ENCODE measurements at regions not wholly inside any gene's neighbourhood (a gene's known extent, or its start where the extent isn't known, plus 50 kb on each side); places are given as distances from the start of the nearest gene placed in this dataset.

- Histone ChIP-seq H3K79me2 (ENCODE audit: control insufficient read depth, insufficient read depth, low read length) (no peaks in the 10 kb centered on the region), H3K9me1 (ENCODE audit: control insufficient read depth, insufficient read depth, low read length) (no peaks in the 10 kb centered on the region), H3K9ac (ENCODE audit: insufficient read depth in 1 of 2, low read depth in 2 of 2, low read length in 2 of 2) (no peak overlapping the region), H2AFZ (ENCODE audit: low read depth, low read length) (no peak overlapping the region), H3K4me2 (ENCODE audit: insufficient read depth, low read length) (no peak overlapping the region), H3K36me3 (ENCODE audit: control insufficient read depth, insufficient read depth, low read length) (no peaks in the 10 kb centered on the region), H3K9me3 (replicated peaks; ENCODE audit: control insufficient read depth, insufficient read depth, low read depth, low read length) (no peaks in the 10 kb centered on the region), H3K4me3 (no peak overlapping the region), H3K27me3 (ENCODE audit: control insufficient read depth in 2 of 2, insufficient read depth in 2 of 2, low read length in 2 of 2) (no peaks in the 10 kb centered on the region), H4K20me1 (replicated peaks; ENCODE audit: control insufficient read depth, insufficient read depth, low read length) (no peaks in the 10 kb centered on the region), H3K27ac (ENCODE audit: extremely low read depth, low read depth, low read length) (no peak overlapping the region), H3K4me1 (replicated peaks in 1 of 2; ENCODE audit: control insufficient read depth in 2 of 2, insufficient read depth in 2 of 2, low read length in 2 of 2) (no peaks in the 10 kb centered on the region)
- in situ Hi-C loops (cut with MboI): no loop called here
- no peak for ATAC-seq
- 0% methylated on average over 1 of the region's 1 CpG for WGBS (ENCODE audit: insufficient coverage, low coverage, missing lambda C conversion rate)
- intact Hi-C loops (cut with micrococcal nuclease): no loop called here
- POLR2A ChIA-PET: no interaction called here
- CTCF ChIA-PET (ENCODE audit: low intra/inter-chr PET ratio): no interaction called here
- no peak for FAIRE-seq
- DNase-seq (ENCODE audit: extremely low read depth in 1 of 4, low spot score in 3 of 4): no peak
- no TSS peak for BruUV-seq (replicated peaks)
- TF ChIP-seq ZNF655 (CRISPR knock-in tag; IDR thresholded peaks at IDR 0.05): no peak
- no peak for TF ChIP-seq SRSF1 (IDR thresholded peaks at IDR 0.05; ENCODE audit: low read depth, low read length)
- no peak for TF ChIP-seq ZBTB33 (CRISPR knock-in tag; IDR thresholded peaks at IDR 0.05)
- no peak for TF ChIP-seq MED1 (CRISPR knock-in tag; IDR thresholded peaks at IDR 0.05; ENCODE audit: borderline replicate concordance)
- TF ChIP-seq TFAM (CRISPR knock-in tag; conservative IDR thresholded peaks at IDR 0.05): no peak
- no peak for TF ChIP-seq ID3 (CRISPR knock-in tag; IDR thresholded peaks at IDR 0.05)
- TF ChIP-seq ID3 (tag; IDR thresholded peaks at IDR 0.05): no peak
- no peak for TF ChIP-seq PCBP1 (IDR thresholded peaks at IDR 0.05; ENCODE audit: low read depth, low read length, poor library complexity, severe bottlenecking)
- no peak for TF ChIP-seq SMARCB1 (IDR thresholded peaks at IDR 0.05; ENCODE audit: insufficient read length, low read depth)
- no peak for TF ChIP-seq NELFE (IDR thresholded peaks at IDR 0.05; ENCODE audit: insufficient read depth, insufficient read length)
- TF ChIP-seq MTA1 (IDR thresholded peaks at IDR 0.05; ENCODE audit: borderline replicate concordance): no peak
- TF ChIP-seq NEUROD1 (IDR thresholded peaks at IDR 0.05; ENCODE audit: borderline replicate concordance, low read depth, low read length, partially characterized antibody): no peak
- TF ChIP-seq ZBTB2 (IDR thresholded peaks at IDR 0.05): no peak
- no peak for TF ChIP-seq ZNF384 (IDR thresholded peaks at IDR 0.05; ENCODE audit: low read depth, low read length)
- no peak for TF ChIP-seq EZH2 (IDR thresholded peaks at IDR 0.05; ENCODE audit: borderline replicate concordance, low read depth, low read length)
- TF ChIP-seq TSC22D4 (tag; IDR thresholded peaks at IDR 0.05): no peak
- TF ChIP-seq CBX1 (IDR thresholded peaks at IDR 0.05; ENCODE audit: low read depth): no peak
- no peak for TF ChIP-seq NCOA4 (IDR thresholded peaks at IDR 0.05; ENCODE audit: partially characterized antibody)
- TF ChIP-seq ZNF197 (CRISPR knock-in tag; IDR thresholded peaks at IDR 0.05; ENCODE audit: low read depth): no peak
- no peak for TF ChIP-seq TEAD1 (CRISPR knock-in tag; IDR thresholded peaks at IDR 0.05)
These were observed 126.6 kb upstream of the GYPA start for GRCh38 chr4:144267084-144267483.
